ENCODE measurements at regions not wholly inside any gene's neighbourhood (a gene's known extent, or its start where the extent isn't known, plus 50 kb on each side); places are given as distances from the start of the nearest gene placed in this dataset.

DNA sequence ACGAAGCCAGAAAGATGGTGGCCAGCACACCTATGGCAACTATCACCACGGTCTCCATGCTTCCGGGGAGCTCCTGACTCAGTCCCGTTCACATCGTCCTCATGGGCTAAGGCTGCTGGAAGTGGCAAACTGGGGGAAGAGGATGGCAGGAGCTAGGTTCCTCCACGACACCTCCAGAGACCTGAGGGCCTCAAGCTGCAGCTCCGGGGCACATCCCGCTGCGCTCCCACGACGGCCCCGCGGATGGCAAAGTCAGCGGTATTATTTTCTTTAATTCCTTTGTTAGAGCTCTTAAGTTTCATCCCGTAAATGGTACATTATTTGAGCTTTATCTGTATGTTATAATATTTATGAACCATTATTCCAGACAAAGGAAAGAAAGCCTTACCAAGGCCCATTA lies 190.5 kb downstream of the DACT1 start:
- H3K27me3 ChIP-seq (replicated peaks in 1 of 7) = no peaks in the 10 kb centered on the region
- H3K4me1 ChIP-seq = no peaks in the 10 kb centered on the region
- no peaks in the 10 kb centered on the region for H3K36me3 ChIP-seq
- intact Hi-C loops (cut with DNase I; ENCODE audit: low total_unique reads) = no loop called here
- no peak for DNase-seq
- TF ChIP-seq CTCF (IDR thresholded peaks at IDR 0.05 in 8 of 11, conservative IDR thresholded peaks at IDR 0.05 in 3 of 11) (no peak), POLR2A (IDR thresholded peaks at IDR 0.05) (no peak), POLR2AphosphoS5 (IDR thresholded peaks at IDR 0.05) (no peak)
- H3K4me3 ChIP-seq = no peak overlapping the region
- peaks cover 0 to 20% (median 11%) of the 10 kb centered on the region in 8 donors for H3K9me3 ChIP-seq
- H3K27ac ChIP-seq = no peak overlapping the region
- 92 to 97% (median 94%) methylated on average over 14 to 15 of the region's 15 CpGs for WGBS, 5 donors

- no peaks in the 10 kb centered on the region for H3K4me1 ChIP-seq
- peaks cover 0 to 20% (median 12%) of the 10 kb centered on the region in 8 donors for H3K9me3 ChIP-seq
- H3K27ac ChIP-seq = no peak overlapping the region
- DNase-seq = no peak
- no peaks in the 10 kb centered on the region for H3K27me3 ChIP-seq (replicated peaks in 1 of 7)
- no peak overlapping the region for H3K4me3 ChIP-seq
- intact Hi-C loops (cut with DNase I; ENCODE audit: low total_unique reads) = no loop called here
- no peaks in the 10 kb centered on the region for H3K36me3 ChIP-seq
- TF ChIP-seq CTCF (IDR thresholded peaks at IDR 0.05 in 8 of 11, conservative IDR thresholded peaks at IDR 0.05 in 3 of 11) = no peak
- TF ChIP-seq POLR2A (IDR thresholded peaks at IDR 0.05) = no peak
- no peak for TF ChIP-seq POLR2AphosphoS5 (IDR thresholded peaks at IDR 0.05)
- WGBS, 5 donors = 67 to 89% (median 83%) methylated on average over 3 of the region's 3 CpGs
These were observed 191.8 kb downstream of the DACT1 start for GRCh38 chr14:58829594-58829993.

DNA sequence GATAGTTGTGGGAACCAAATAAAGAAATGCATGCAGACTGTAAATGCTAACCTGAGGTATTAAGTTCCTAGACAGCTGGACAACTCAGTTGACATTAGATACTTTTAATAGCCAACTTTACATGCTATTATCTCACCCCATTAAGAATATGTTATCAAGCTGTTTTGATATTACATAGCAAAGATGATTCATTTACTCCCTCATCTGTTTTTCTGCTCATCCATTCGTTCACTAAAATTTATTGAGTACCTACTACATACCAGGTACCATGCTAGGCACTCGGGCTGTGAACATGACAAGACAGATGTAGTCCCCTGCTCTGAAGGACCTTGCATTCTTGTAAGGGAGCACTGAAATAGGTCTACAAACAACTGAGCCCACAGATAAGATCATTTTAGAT lies 192.4 kb downstream of the DACT1 start:
- 72 to 86% (median 83%) methylated on average over 2 of the region's 2 CpGs for whole genome bisulfite sequencing, 5 donors

GRCh38 chr14:58832095-58832521 lies 194.3 kb downstream of the DACT1 start:
- DNase-seq = no peak
- WGBS, 5 donors = 56 to 76% (median 70%) methylated on average over 3 of the region's 3 CpGs
- Histone ChIP-seq H3K36me3 (no peaks in the 10 kb centered on the region), H3K27me3 (replicated peaks in 1 of 7) (no peaks in the 10 kb centered on the region), H3K27ac (no peak overlapping the region), H3K9me3 (peaks cover 0 to 11% (median 7%) of the 10 kb centered on the region in 8 donors), H3K4me1 (no peaks in the 10 kb centered on the region), H3K4me3 (no peak overlapping the region)
- intact Hi-C loops (cut with DNase I; ENCODE audit: low total_unique reads) = no loop called here
- TF ChIP-seq CTCF (IDR thresholded peaks at IDR 0.05 in 8 of 11, conservative IDR thresholded peaks at IDR 0.05 in 3 of 11) (no peak), POLR2A (IDR thresholded peaks at IDR 0.05) (no peak), POLR2AphosphoS5 (IDR thresholded peaks at IDR 0.05) (no peak)

More for the DNA sequence above, 192.4 kb downstream of the DACT1 start:
- H3K9me3 ChIP-seq = peaks cover 0 to 20% (median 12%) of the 10 kb centered on the region in 8 donors
- H3K27me3 ChIP-seq (replicated peaks in 1 of 7) = no peaks in the 10 kb centered on the region
- H3K36me3 ChIP-seq = no peaks in the 10 kb centered on the region
- H3K27ac ChIP-seq = no peak overlapping the region
- intact Hi-C loops (cut with DNase I; ENCODE audit: low total_unique reads) = no loop called here
- H3K4me3 ChIP-seq = no peak overlapping the region
- TF ChIP-seq POLR2A (IDR thresholded peaks at IDR 0.05) (no peak), POLR2AphosphoS5 (IDR thresholded peaks at IDR 0.05) (no peak), CTCF (IDR thresholded peaks at IDR 0.05 in 8 of 11, conservative IDR thresholded peaks at IDR 0.05 in 3 of 11) (no peak)
- no peak for DNase-seq
- H3K4me1 ChIP-seq = no peaks in the 10 kb centered on the region
